Amniotic epithelial cell (primary cell): ENCODE measurements at regions not wholly inside any gene's neighbourhood (a gene's known extent, or its start where the extent isn't known, plus 50 kb on each side); places are given as distances from the start of the nearest gene placed in this dataset.

ENCODE experiments used
- DNase-seq: peaks from one replicate; pipeline ENCODE4 v3.0.0-alpha.2; 2010; ENCODE audit warnings: low read depth

DNA sequence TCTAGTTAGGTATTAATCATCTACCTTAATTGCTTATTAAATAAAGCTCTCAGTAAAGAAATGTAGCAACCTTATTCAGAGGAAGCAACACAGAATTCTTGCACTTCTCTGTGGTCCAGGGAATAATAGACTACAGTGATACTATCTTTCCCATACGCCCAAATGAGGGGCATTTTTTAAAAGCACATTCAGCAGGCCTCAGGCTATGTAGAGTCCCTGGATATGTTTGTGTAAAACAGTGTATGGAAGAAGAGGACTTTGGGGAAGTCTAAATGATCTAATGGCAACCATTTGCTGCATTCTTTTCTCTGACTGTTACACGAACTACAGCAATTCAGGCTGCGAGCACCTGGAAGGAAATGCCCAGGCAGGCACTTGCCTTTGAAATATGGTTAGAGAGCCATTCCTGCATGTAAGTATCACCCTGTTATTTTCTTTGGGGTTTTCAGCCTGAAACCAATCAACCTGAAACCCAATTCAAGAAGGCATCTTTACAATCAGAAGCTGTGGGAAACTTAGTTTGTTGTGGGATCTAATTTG lies 1814.7 kb upstream of the CELF4 start:
- DNase-seq, result no peak

- DNase-seq, result no peak
Observed at GRCh38 chr18:39375066-39375465, 1809.5 kb upstream of the CELF4 start.

DNA sequence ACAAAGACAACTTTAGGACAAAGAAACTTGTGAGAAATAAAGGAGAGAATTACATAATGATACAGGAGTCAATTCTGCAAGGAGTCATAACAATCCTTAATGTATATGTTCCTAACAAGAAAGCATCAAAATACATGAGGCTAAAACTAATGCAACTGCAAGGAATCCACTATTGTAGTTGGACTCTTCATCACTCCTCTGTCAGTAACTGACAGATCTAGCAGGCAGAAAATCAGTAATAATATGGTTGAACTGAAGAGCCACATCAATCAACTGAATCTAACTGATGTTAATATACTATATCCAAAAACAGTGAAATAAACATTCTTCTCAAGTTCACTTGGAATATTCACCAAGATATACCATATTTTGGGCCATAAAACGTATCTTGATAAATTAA lies 1806.4 kb upstream of the CELF4 start:
- DNase-seq, result no peak

DNA sequence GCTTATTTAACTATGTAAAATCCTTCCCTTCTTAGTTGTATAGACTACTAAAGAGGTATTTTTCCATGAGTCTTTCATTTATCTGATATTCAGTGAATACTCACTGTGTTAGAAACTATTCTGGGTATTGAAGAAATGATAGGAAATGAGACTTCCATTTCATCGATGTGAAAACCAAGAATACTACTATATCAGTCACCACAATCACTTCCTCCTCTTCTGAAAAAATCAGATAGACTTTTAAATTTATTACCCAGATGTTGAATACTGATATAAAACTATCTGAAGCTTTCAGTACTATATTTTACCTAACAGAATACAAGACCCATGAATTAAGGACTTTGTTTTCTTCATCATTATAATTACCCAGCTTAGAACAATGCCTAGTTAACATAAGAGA lies 1801.1 kb upstream of the CELF4 start:
- DNase-seq, result no peak

DNA sequence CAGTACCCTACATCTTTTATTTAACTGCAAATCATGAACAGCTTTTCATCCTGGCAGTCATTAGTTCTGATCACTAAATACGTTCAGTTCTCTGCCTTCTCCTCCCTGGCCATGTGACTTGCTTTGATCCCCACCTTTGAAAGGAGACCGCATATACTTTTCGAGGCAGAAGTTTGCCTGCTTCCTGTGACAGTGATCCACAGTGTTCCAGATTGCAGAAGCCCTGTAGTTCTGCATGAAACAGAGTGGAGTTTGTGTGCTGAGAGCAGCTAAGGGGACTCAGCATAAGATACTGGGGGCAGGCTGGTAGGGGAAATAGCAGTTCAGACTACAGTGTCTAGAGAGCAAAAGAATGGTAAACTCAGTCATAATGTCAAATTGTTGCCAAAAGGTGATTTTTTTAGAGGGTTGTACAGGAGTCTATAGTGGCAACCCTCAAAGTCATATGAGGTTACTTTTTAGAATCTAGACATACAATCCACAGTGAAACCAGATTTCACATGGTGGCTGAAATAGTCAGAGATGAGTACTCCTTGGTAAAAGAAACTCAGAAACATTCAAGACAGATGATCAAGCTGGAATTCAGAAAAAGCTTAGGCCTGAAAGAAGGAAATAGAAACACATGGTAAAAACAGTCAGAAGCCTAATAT lies 1800.4 kb upstream of the CELF4 start:
- no peak for DNase-seq

DNA sequence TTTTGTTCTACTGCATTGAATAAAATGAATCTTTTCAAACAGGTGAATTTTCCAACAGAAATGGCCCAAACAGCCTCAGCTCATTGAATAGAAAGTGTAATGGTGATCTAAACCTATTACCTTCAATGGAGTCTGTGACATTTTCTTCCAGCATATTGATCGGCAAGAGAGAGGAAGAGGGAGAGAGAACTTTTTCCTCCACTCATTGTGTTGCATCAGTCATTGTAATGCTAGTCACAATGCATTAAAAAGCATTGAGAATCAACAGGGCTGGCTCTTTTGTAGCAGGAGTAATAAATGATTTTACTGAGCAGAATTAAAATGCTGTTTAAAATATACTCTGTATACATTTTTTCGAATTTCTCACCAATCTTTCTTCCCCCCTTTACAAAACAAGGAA lies 1794.5 kb upstream of the CELF4 start:
- DNase-seq, result no peak

- DNase-seq, result no peak
Observed at GRCh38 chr18:39359636-39360035, 1794.0 kb upstream of the CELF4 start.

DNA sequence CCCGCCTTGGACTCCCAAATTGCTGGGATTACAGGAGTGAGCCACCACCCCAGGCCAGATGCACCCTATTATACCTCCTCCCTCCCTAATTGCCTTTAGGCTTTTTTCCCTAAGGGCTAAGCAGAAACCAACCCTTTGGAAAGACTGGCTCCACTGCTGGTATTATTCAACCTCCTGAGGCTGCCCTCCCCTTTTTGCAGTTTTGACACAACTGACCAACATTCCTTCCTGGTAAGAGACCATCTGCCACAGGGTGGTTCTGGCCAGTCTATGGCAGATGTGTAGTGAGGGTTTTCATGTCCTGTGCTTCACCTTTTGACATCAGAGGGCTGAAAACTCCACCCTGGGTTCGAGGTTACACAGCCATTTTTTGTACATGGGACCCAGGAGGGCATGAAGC lies 1785.3 kb upstream of the CELF4 start:
- DNase-seq, result no peak

- DNase-seq, result no peak
Observed at GRCh38 chr18:39349801-39350200, 1784.2 kb upstream of the CELF4 start.

- DNase-seq, result no peak
Observed at GRCh38 chr18:39348757-39349156, 1783.2 kb upstream of the CELF4 start.

DNA sequence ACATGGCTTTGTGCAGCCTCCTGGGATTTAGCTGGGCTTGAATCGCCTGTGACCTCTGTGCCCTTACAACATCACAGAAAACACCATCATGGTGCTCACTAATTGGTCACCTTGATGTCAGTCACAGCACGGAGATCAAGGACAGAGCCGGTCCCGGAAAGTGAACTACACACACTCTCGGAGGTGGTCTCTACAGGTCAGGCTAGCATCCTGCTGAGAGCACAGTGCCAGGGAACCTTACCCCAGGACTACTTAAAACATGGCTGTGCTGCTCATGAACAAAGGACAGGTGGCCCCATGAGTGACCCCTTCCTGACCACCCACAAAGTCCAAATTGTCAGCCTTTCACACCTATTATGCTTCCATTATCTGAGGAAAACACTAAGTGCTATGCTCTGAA lies 1782.1 kb upstream of the CELF4 start:
- no peak for DNase-seq

DNA sequence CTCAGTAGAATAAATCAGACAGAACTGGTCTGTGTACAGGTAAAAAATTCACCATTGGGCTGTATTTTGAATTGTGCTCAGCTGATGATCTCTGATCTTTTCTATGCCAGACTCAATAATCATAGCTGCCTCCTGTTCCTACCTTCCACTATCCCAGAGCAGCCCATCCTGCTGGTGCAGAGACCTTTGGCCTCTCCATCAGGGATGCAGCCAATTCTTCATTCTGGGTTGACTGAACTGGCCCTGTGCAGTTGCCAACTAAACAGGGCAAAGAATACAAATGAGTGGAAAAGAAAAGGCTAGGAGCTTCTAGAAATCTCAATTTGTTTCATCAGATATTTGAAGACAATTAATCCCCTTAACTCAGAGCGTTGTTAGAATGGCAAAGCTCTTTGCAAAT lies 1781.3 kb upstream of the CELF4 start:
- no peak for DNase-seq

DNA sequence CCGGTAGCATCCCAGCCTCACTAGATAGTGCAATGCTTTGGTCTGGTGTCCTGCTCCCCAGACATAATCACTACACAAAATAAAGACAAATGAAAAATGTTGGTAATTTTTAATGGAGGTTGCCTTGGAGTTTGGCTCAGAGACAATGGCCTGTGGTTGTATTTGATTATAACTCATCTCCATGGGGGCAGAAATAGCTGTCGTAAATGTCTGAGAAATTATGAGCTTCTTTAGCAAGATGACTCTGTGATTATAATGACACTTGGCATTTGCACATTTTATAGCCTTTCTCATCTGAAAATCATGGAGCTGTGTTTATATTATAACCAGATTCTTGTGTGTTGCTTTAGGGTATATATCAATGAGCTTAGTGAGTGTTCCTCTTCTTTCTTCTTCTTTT lies 1779.7 kb upstream of the CELF4 start:
- DNase-seq, result no peak

DNA sequence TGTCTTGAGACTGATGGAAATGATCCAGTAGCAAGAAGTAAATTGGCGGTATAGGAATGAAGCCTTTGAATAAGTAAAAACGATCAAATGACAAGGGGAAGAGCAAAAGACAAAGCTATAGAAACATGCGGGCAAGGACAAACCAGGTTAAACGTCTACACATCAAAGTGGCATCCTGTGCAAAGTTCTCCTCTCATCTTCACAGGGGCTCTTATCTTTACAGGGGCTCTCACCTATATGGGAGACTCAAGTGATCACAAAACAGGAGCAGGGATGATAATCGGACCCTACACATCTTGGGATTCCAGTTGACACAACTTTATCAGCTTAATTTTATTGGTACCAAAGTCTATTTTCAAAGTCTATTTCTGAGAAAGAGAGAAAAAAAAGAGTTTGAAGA lies 1778.9 kb upstream of the CELF4 start:
- DNase-seq, result no peak

DNA sequence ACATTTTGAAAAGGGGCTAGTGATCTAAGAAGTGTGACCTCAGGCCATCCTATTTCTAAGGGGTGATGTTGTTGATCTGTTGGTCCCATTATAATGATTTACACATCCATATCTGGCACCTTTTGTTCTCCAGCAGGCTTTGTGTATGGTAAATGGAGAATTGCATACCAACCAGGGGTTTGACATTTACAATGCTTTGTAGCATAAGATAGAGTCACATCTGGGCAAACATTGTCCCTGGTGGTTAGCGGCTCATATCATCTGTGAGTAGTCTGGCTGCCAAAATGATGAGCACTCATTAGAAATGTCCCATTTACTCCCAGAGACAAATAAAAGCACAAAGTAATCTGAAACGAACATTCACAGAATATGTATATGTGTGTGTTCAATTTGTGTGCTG lies 1775.5 kb upstream of the CELF4 start:
- no peak for DNase-seq

- DNase-seq, result no peak
Observed at GRCh38 chr18:39340418-39340817, 1774.8 kb upstream of the CELF4 start.

DNA sequence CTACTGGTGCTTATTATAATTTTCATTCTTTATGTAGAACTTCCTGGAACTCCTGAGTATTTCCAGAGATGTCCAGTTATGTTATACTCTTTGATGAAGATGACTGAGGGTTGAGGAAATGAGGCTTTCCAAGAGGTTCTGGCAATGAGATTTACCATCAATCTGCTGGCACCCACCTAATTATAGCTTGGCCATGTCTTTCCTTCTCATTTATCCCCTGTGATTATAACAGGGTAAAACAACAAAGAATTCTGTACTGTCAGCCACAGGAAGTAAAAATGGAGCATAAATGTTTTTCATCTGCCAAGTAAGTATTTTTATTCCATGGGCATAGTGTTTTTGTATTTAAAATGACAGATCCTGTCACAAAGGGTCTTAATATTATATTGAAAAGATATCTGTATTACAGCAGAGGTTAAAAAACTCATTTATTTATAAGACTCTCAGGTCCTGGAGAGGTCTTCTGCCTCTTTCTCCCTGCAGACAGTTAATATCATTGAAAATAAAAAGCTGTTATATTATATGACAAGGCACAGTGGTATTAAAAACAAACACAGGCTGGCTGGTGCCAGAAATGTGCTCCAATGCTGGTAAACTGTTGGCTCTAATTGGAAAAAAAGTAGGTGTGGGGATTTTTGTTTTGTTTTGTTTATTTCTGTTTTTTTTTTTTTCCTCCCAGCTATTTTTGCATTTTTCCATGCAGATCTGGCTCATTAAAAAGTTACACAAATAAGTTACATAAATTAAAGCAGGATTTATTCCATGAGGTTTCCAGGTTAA lies 1764.1 kb upstream of the CELF4 start:
- DNase-seq, result no peak

DNA sequence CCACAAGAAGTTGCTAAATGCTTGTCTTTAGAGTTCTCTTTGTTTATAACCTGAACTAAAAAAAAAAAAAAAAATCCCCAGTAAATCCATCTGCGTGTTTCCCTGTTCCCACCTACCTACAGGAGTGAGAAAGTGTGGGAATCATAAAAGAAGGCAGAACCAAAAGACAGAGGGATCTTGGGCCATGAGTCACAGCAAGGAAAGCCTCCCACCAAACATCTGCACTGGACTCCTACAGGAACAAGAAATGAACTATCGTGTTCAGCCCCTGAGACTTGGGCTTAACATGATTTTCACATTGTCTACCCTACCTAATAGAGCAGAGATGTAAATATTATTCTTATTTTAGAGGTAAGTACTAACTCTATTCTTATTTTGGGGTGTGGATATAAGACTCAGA lies 1761.2 kb upstream of the CELF4 start:
- peak; percentile 22 for DNase-seq

- no peak for DNase-seq
Observed at GRCh38 chr18:39325973-39326372, 1760.4 kb upstream of the CELF4 start.

DNA sequence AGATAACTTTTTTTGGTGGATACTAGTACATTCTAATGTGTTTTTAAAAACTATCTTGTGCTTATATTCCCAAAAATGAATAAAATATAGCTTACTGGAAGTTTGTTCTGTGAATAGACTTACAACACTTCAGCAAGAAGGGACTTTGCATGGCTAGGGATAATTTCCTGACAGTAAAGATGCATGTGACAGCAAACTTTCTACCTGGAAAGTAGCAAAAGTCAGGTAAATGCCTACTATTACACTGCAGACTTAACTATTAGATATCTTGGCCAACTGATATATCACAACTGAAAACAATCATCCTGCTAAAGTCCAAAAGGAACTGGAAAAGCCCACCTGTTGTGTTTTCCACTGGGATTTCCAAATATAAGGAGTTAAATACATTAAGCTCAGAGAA lies 1753.5 kb upstream of the CELF4 start:
- no peak for DNase-seq

GRCh38 chr18:39318462-39318861 lies 1752.9 kb upstream of the CELF4 start:
- no peak for DNase-seq

DNA sequence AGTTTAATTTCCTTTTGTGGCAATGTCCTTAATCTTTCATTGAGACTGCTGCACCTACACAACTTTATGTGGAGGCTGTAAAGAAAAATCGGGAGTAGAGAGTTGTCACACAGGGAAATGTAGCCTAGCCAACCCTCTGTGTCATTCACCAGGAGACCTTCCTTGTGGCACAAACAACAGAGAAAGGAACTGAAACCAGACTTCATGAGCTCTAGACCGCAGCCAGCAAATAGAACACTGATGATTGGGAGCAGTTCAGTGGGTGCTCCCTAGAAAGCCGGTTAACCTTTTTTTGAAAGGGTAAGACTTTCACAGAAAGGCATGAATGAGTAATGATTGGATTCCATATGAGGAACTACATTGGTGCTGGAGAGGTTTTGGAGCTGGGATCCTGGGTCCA lies 1752.4 kb upstream of the CELF4 start:
- DNase-seq, result no peak

- no peak for DNase-seq
Observed at GRCh38 chr18:39314595-39314994, 1749.0 kb upstream of the CELF4 start.

DNA sequence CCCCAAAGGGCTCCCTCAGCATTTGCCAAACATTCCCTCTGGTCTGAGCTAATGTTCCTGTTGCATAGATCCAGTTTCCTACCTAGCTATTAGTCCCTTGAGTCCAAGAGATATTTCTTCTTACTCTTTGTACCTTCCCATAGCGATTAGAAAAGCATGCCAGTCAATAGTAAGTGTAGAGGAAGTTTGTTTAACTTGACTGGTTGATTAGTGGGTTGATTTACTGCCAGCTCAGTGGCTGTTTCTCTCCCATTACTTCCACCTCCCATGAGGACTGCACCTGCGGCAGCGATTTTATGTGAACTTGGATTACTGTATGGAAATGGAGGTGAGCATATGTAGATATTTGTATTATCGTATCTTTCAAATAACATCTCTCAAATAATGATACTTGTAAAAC lies 1748.4 kb upstream of the CELF4 start:
- no peak for DNase-seq
